ENCODE measurements at regions not wholly inside any gene's neighbourhood (a gene's known extent, or its start where the extent isn't known, plus 50 kb on each side); places are given as distances from the start of the nearest gene placed in this dataset.
"Not testable (repeated sequence)": the region's sequence is repeated elsewhere in the genome, so short reads cannot be mapped to it uniquely, and the experiment has no call there.

DNA sequence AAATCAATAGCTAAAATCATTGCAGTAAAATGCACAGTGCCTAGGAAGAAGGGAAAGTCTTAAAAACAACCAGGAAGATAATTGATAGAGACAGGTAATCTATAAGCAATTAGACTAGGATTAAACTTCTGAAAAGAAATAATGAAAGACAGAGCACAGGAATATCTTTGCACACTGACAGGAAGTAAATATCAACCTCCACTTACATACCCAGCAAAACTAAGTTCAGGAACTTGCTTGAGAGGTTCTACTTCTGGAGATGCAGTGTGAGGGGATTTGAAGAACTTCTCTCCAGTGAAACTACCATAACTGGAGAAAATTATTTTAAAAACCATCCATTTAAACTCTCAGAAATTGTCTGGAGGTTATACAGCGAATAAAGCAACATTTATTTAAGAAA, 104.1 kb downstream of the EHF start:
- H3K9me3 Mint-ChIP-seq = peaks cover 3% of the 10 kb centered on the region
- peaks cover 8% of the 10 kb centered on the region for H3K27me3 Mint-ChIP-seq
- CTCF ChIA-PET = no interaction called here
- no peak overlapping the region for H3K4me3 Mint-ChIP-seq
- no peaks in the 10 kb centered on the region for H3K4me1 Mint-ChIP-seq
- no peak for DNase-seq
- no peaks in the 10 kb centered on the region for H3K36me3 Mint-ChIP-seq
- no peak overlapping the region for H3K27ac Mint-ChIP-seq

GRCh38 chr11:34721646-34722045, 100.8 kb downstream of the EHF start:
- peaks cover 3% of the 10 kb centered on the region for H3K9me3 Mint-ChIP-seq
- H3K27ac Mint-ChIP-seq = no peak overlapping the region
- H3K36me3 Mint-ChIP-seq = no peaks in the 10 kb centered on the region
- CTCF ChIA-PET = no interaction called here
- peaks cover 8% of the 10 kb centered on the region for H3K27me3 Mint-ChIP-seq
- no peak overlapping the region for H3K4me3 Mint-ChIP-seq
- H3K4me1 Mint-ChIP-seq = no peaks in the 10 kb centered on the region
- no peak for DNase-seq

GRCh38 chr11:34719303-34719848, 98.5 kb downstream of the EHF start:
- H3K27ac Mint-ChIP-seq = no peak overlapping the region
- no peak for DNase-seq
- no peaks in the 10 kb centered on the region for H3K9me3 Mint-ChIP-seq
- no peaks in the 10 kb centered on the region for H3K4me1 Mint-ChIP-seq
- H3K36me3 Mint-ChIP-seq = no peaks in the 10 kb centered on the region
- CTCF ChIA-PET = no interaction called here
- peaks cover 8% of the 10 kb centered on the region for H3K27me3 Mint-ChIP-seq
- H3K4me3 Mint-ChIP-seq = no peak overlapping the region

GRCh38 chr11:34713631-34714030, 92.7 kb downstream of the EHF start:
- H3K27ac Mint-ChIP-seq, H3K27me3 Mint-ChIP-seq, CTCF ChIA-PET, H3K4me1 Mint-ChIP-seq, H3K36me3 Mint-ChIP-seq, DNase-seq, H3K4me3 Mint-ChIP-seq, H3K9me3 Mint-ChIP-seq: not testable (repeated sequence)
